ENCODE measurements at regions not wholly inside any gene's neighbourhood (a gene's known extent, or its start where the extent isn't known, plus 50 kb on each side); places are given as distances from the start of the nearest gene placed in this dataset.

DNA sequence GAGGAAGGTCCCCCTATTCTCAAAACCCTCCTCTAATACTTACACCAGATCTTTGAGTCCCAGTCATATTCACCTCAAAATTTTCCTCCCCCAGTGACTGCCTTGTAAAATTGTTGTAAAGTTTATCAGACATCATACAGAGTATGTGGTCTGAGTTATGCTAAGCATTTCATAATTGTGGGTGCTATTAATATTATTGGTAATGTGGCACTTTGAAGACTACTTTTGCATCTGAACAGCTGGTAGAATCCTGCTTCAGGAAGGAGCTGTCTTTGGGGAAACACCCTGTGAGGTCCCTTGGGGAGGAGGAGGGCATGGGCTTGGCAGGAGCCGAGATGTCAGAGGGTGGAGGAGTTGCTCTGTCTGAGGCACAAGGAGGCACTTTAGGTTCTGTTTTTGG lies 164.9 kb upstream of the ZNF618 start:
- TF ChIP-seq TAF1 (IDR thresholded peaks at IDR 0.05; ENCODE audit: low read depth) (no peak), EP300 (conservative IDR thresholded peaks at IDR 0.05; ENCODE audit: poor library complexity, severe bottlenecking) (no peak)
- TF ChIP-seq, protein P1, sequence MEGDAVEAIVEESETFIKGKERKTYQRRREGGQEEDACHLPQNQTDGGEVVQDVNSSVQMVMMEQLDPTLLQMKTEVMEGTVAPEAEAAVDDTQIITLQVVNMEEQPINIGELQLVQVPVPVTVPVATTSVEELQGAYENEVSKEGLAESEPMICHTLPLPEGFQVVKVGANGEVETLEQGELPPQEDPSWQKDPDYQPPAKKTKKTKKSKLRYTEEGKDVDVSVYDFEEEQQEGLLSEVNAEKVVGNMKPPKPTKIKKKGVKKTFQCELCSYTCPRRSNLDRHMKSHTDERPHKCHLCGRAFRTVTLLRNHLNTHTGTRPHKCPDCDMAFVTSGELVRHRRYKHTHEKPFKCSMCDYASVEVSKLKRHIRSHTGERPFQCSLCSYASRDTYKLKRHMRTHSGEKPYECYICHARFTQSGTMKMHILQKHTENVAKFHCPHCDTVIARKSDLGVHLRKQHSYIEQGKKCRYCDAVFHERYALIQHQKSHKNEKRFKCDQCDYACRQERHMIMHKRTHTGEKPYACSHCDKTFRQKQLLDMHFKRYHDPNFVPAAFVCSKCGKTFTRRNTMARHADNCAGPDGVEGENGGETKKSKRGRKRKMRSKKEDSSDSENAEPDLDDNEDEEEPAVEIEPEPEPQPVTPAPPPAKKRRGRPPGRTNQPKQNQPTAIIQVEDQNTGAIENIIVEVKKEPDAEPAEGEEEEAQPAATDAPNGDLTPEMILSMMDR (IDR thresholded peaks at IDR 0.05; ENCODE audit: poor library complexity, severe bottlenecking) = no peak

Data from neural cell (in vitro differentiated cells).